Smooth muscle cell (in vitro differentiated cells): ENCODE measurements at regions not wholly inside any gene's neighbourhood (a gene's known extent, or its start where the extent isn't known, plus 50 kb on each side); places are given as distances from the start of the nearest gene placed in this dataset.

Source experiments
- DNase-seq: peaks from one replicate; lab custom pipeline; 2025; ENCODE audit not compliant: unreplicated experiment; lab: John Stamatoyannopoulos, UW
- H2AFZ ChIP-seq: fragments of 200-600 bp; sonication (generic); 2 replicates; pipeline ENCODE4 v1.6.0; 2016; ENCODE audit warnings: antibody characterized with exemption, low read depth, mild to moderate bottlenecking
- H3F3A ChIP-seq: fragments of 200-600 bp; sonication (generic); 2 replicates; pipeline ENCODE4 v1.6.0; 2017; ENCODE audit warnings: antibody characterized with exemption, low read depth
- H3K27ac ChIP-seq: fragments of 200-600 bp; sonication (generic); 2 replicates; pipeline ENCODE4 v1.5.1; 2016; ENCODE audit warnings: low read depth, mild to moderate bottlenecking
- H3K27me3 ChIP-seq: fragments of 200-600 bp; sonication (generic); 2 replicates; pipeline ENCODE4 v1.6.1; 2016; ENCODE audit warnings: low read depth, mild to moderate bottlenecking
- H3K36me3 ChIP-seq: fragments of 200-600 bp; sonication (generic); 2 replicates; pipeline ENCODE4 v1.5.1; 2016; ENCODE audit warnings: low read depth
- H3K4me1 ChIP-seq: fragments of 200-600 bp; sonication (generic); 2 replicates; pipeline ENCODE4 v1.5.1; 2016; ENCODE audit warnings: low read depth
- H3K4me2 ChIP-seq: fragments of 200-600 bp; sonication (generic); 2 replicates; pipeline ENCODE4 v1.6.0; 2016; ENCODE audit warnings: mild to moderate bottlenecking
- H3K4me3 ChIP-seq: fragments of 200-600 bp; sonication (generic); 2 replicates; pipeline ENCODE4 v1.5.1; 2016; ENCODE audit warnings: mild to moderate bottlenecking
- H3K79me2 ChIP-seq: fragments of 200-600 bp; sonication (generic); 2 replicates; pipeline ENCODE4 v1.6.0; 2016; ENCODE audit warnings: low read depth, mild to moderate bottlenecking
- H3K9ac ChIP-seq: fragments of 200-600 bp; sonication (generic); 2 replicates; pipeline ENCODE4 v1.6.0; 2016; ENCODE audit warnings: low read depth
- H3K9me3 ChIP-seq: fragments of 200-600 bp; sonication (generic); replicated peaks from 2 replicates; pipeline ENCODE4 v1.5.1; 2016; ENCODE audit warnings: low read depth
- H4K20me1 ChIP-seq: fragments of 200-600 bp; sonication (generic); 2 replicates; pipeline ENCODE4 v1.6.0; 2016; ENCODE audit warnings: low read depth
- CTCF ChIP-seq: fragments of 200-600 bp; sonication (generic); IDR thresholded peaks from 2 replicates; pipeline ENCODE4 v1.5.1; 2017; ENCODE audit warnings: borderline replicate concordance, mild to moderate bottlenecking, antibody characterized with exemption; ENCODE audit not compliant: insufficient read depth, poor library complexity, severe bottlenecking
- WGBS: methylation state at CpG from one replicate; pipeline ENCODE4 v1.1.7; 2016; ENCODE audit warnings: low lambda C conversion rate; 5-methylcytosine and 5-hydroxymethylcytosine counted together

GRCh38 chr11:81895258-81895657 is 838.4 kb downstream of the FAM181B start:
- no peak overlapping the region for H3K4me3 ChIP-seq
- H3K9me3 ChIP-seq, result no peaks in the 10 kb centered on the region
- no peak overlapping the region for H3K9ac ChIP-seq
- WGBS, result 84% methylated on average over 3 of the region's 3 CpGs
- H4K20me1 ChIP-seq, result no peaks in the 10 kb centered on the region
- no peak overlapping the region for H3K4me2 ChIP-seq
- no peaks in the 10 kb centered on the region for H3K27me3 ChIP-seq
- no peaks in the 10 kb centered on the region for H3K4me1 ChIP-seq
- no peak overlapping the region for H2AFZ ChIP-seq
- TF ChIP-seq CTCF, result no peak
- H3K27ac ChIP-seq, result no peak overlapping the region
- H3K79me2 ChIP-seq, result no peaks in the 10 kb centered on the region
- H3K36me3 ChIP-seq, result no peaks in the 10 kb centered on the region
- DNase-seq, result no peak
- no peaks in the 10 kb centered on the region for H3F3A ChIP-seq

- no peak overlapping the region for H2AFZ ChIP-seq
Measured at GRCh38 chr11:81892770-81893635, 840.7 kb downstream of the FAM181B start.

GRCh38 chr11:81888391-81888790 is 845.3 kb downstream of the FAM181B start:
- WGBS, result 88% methylated on average over 1 of the region's 1 CpG
- no peak for TF ChIP-seq CTCF

More at GRCh38 chr11:81892770-81893635, 840.7 kb downstream of the FAM181B start:
- Histone ChIP-seq H3K4me3 (no peak overlapping the region), H3K79me2 (no peaks in the 10 kb centered on the region), H3K9ac (no peak overlapping the region), H3K27ac (no peak overlapping the region), H3K27me3 (no peaks in the 10 kb centered on the region), H3K9me3 (no peaks in the 10 kb centered on the region), H3F3A (no peaks in the 10 kb centered on the region), H3K4me1 (no peaks in the 10 kb centered on the region), H3K4me2 (no peak overlapping the region), H3K36me3 (no peaks in the 10 kb centered on the region), H4K20me1 (no peaks in the 10 kb centered on the region)
- no peak for DNase-seq
- 88% methylated on average over 7 of the region's 7 CpGs for WGBS
- no peak for TF ChIP-seq CTCF

GRCh38 chr11:81887671-81888070 is 846.0 kb downstream of the FAM181B start:
- 98% methylated on average over 1 of the region's 1 CpG for WGBS
- Histone ChIP-seq H3K79me2 (no peaks in the 10 kb centered on the region), H3K4me3 (no peak overlapping the region), H3F3A (no peaks in the 10 kb centered on the region), H4K20me1 (no peaks in the 10 kb centered on the region), H3K4me1 (no peaks in the 10 kb centered on the region), H3K36me3 (no peaks in the 10 kb centered on the region), H3K9ac (no peak overlapping the region), H3K4me2 (no peak overlapping the region), H3K27ac (no peak overlapping the region), H2AFZ (no peak overlapping the region), H3K9me3 (no peaks in the 10 kb centered on the region), H3K27me3 (no peaks in the 10 kb centered on the region)
- TF ChIP-seq CTCF, result no peak
- no peak for DNase-seq

More at GRCh38 chr11:81888391-81888790, 845.3 kb downstream of the FAM181B start:
- no peaks in the 10 kb centered on the region for H3K36me3 ChIP-seq
- no peak overlapping the region for H2AFZ ChIP-seq
- no peaks in the 10 kb centered on the region for H3F3A ChIP-seq
- H3K9me3 ChIP-seq, result no peaks in the 10 kb centered on the region
- no peak overlapping the region for H3K27ac ChIP-seq
- H3K9ac ChIP-seq, result no peak overlapping the region
- no peaks in the 10 kb centered on the region for H4K20me1 ChIP-seq
- H3K4me2 ChIP-seq, result no peak overlapping the region
- H3K79me2 ChIP-seq, result no peaks in the 10 kb centered on the region
- no peaks in the 10 kb centered on the region for H3K27me3 ChIP-seq
- H3K4me3 ChIP-seq, result no peak overlapping the region
- no peak for DNase-seq
- no peaks in the 10 kb centered on the region for H3K4me1 ChIP-seq
